ENCODE measurements at regions not wholly inside any gene's neighbourhood (a gene's known extent, or its start where the extent isn't known, plus 50 kb on each side); places are given as distances from the start of the nearest gene placed in this dataset.

- H3K9me3 ChIP-seq, result no peaks in the 10 kb centered on the region
- no peak for DNase-seq
- no peaks in the 10 kb centered on the region for H3K4me1 ChIP-seq
- H3K27me3 ChIP-seq, result no peaks in the 10 kb centered on the region
- no peaks in the 10 kb centered on the region for H3K36me3 ChIP-seq
- H3K4me3 ChIP-seq (ENCODE audit: low read depth, low read length), result no peak overlapping the region
- TF ChIP-seq CTCF (IDR thresholded peaks at IDR 0.05; ENCODE audit: low read depth, low read length), result no peak
Observed at GRCh38 chr6:74166849-74167248, 470.8 kb downstream of the CD109 start.

GRCh38 chr6:74161380-74161779, 465.4 kb downstream of the CD109 start:
- Histone ChIP-seq H3K9me3 (no peaks in the 10 kb centered on the region), H3K4me1 (no peaks in the 10 kb centered on the region), H3K27me3 (no peaks in the 10 kb centered on the region), H3K36me3 (no peaks in the 10 kb centered on the region), H3K4me3 (ENCODE audit: low read depth, low read length) (no peak overlapping the region)
- DNase-seq, result no peak
- no peak for TF ChIP-seq CTCF (IDR thresholded peaks at IDR 0.05; ENCODE audit: low read depth, low read length)

- Histone ChIP-seq H3K4me1 (no peaks in the 10 kb centered on the region), H3K36me3 (no peaks in the 10 kb centered on the region), H3K4me3 (ENCODE audit: low read depth, low read length) (no peak overlapping the region), H3K27me3 (no peaks in the 10 kb centered on the region), H3K9me3 (no peaks in the 10 kb centered on the region; the same call in 1 of the 2 replicates)
- DNase-seq, result no peak
- TF ChIP-seq CTCF (IDR thresholded peaks at IDR 0.05; ENCODE audit: low read depth, low read length), result no peak
Observed at GRCh38 chr6:74152096-74152675, 456.2 kb downstream of the CD109 start.

GRCh38 chr6:74145931-74146330, 449.9 kb downstream of the CD109 start:
- TF ChIP-seq CTCF (IDR thresholded peaks at IDR 0.05; ENCODE audit: low read depth, low read length), result no peak

GRCh38 chr6:74137911-74138310, 441.9 kb downstream of the CD109 start:
- H3K4me3 ChIP-seq (ENCODE audit: low read depth, low read length), result no peak overlapping the region

More at GRCh38 chr6:74145931-74146330, 449.9 kb downstream of the CD109 start:
- no peaks in the 10 kb centered on the region; the same call in 1 of the 2 replicates for H3K9me3 ChIP-seq
- H3K4me1 ChIP-seq, result no peaks in the 10 kb centered on the region
- H3K36me3 ChIP-seq, result no peaks in the 10 kb centered on the region
- no peak overlapping the region for H3K4me3 ChIP-seq (ENCODE audit: low read depth, low read length)
- H3K27me3 ChIP-seq, result no peaks in the 10 kb centered on the region
- DNase-seq, result no peak

More at GRCh38 chr6:74137911-74138310, 441.9 kb downstream of the CD109 start:
- DNase-seq, result no peak
- no peaks in the 10 kb centered on the region for H3K4me1 ChIP-seq
- no peaks in the 10 kb centered on the region for H3K9me3 ChIP-seq
- TF ChIP-seq CTCF (IDR thresholded peaks at IDR 0.05; ENCODE audit: low read depth, low read length), result no peak
- no peaks in the 10 kb centered on the region for H3K36me3 ChIP-seq
- no peaks in the 10 kb centered on the region for H3K27me3 ChIP-seq
